ENCODE measurements at regions not wholly inside any gene's neighbourhood (a gene's known extent, or its start where the extent isn't known, plus 50 kb on each side); places are given as distances from the start of the nearest gene placed in this dataset.
A peak's percentile ranks its signal among the peaks of the same experiment; 100 is the strongest.

DNA sequence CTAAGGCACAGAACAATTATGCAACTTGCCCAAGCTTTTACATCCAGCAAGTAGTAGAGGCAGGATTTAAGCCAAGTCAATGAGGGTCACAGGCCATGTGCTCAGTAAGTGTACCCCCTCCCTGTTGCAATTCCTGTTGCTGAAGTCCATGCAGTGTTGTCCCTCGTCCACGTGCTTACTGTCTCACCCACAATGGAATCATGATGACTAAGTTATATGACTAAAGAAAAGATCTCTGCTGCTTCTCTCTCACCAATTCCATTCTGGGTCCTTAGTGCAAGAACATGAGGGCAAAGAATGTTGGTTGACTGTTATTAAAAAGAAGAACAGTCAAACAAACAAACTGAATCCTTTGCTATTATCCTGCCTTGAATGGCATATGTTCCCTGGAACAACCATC is 233.6 kb upstream of the SLC24A2 start:
- no peak for TF ChIP-seq POLR2A (IDR thresholded peaks at IDR 0.05; ENCODE audit: low read depth, low read length)
- TF ChIP-seq, protein P1, sequence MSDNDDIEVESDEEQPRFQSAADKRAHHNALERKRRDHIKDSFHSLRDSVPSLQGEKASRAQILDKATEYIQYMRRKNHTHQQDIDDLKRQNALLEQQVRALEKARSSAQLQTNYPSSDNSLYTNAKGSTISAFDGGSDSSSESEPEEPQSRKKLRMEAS (IDR thresholded peaks at IDR 0.05; ENCODE audit: insufficient read depth, insufficient read length): peak; percentile 67
- no peak overlapping the region for H3K4me3 ChIP-seq (replicated peaks in 1 of 3; ENCODE audit: insufficient read depth in 1 of 3, low read depth in 1 of 3, low read length in 3 of 3)
- no peaks in the 10 kb centered on the region for H3K79me2 ChIP-seq (ENCODE audit: control insufficient read depth, insufficient read depth, low read length)
- ChIA-PET CTCF (no interaction called here), POLR2A (no interaction called here)
- H3K27me3 ChIP-seq (ENCODE audit: control insufficient read depth in 2 of 2, insufficient read depth in 2 of 2, low read length in 2 of 2): peaks cover 0 to 2% of the 10 kb centered on the region in 2 experiments
- H3K36me3 ChIP-seq (ENCODE audit: control insufficient read depth in 2 of 2, extremely low read depth in 1 of 2, insufficient read depth in 2 of 2, low read length in 2 of 2): no peaks in the 10 kb centered on the region
- dilution Hi-C loops (cut with MboI; ENCODE audit: extremely low pct_ligation_motif_present, low sequenced_read_pairs) (no loop called here), intact Hi-C loops (cut with micrococcal nuclease) (loop anchor here (10.0 kb wide), 1 partner anchor 712 kb away; no protein-coding TSS in a partner anchor)
- no peak overlapping the region for H3K4me2 ChIP-seq (ENCODE audit: insufficient read depth, low read length)
- FAIRE-seq: peak; percentile 62
- no peaks in the 10 kb centered on the region for H4K20me1 ChIP-seq (replicated peaks; ENCODE audit: control insufficient read depth, extremely low read depth, insufficient read depth, low read length)
- DNase-seq (ENCODE audit: low read depth, low spot score): peak; percentile 15
- peaks cover 1% of the 10 kb centered on the region for H3K4me1 ChIP-seq (ENCODE audit: control insufficient read depth, extremely low read depth, insufficient read depth, low read length)
- H3K9me3 ChIP-seq (replicated peaks; ENCODE audit: control insufficient read depth, insufficient read depth, low read length): no peaks in the 10 kb centered on the region
- no TSS peak for BruUV-seq (replicated peaks)
- H3K9me1 ChIP-seq (replicated peaks; ENCODE audit: control insufficient read depth, extremely low read depth, insufficient read depth, low read length): no peaks in the 10 kb centered on the region
- no peak overlapping the region for H3K9ac ChIP-seq (replicated peaks; ENCODE audit: extremely low read depth, insufficient read depth, low read length)
- H2AFZ ChIP-seq (ENCODE audit: low read depth, low read length): peak overlapping the region; percentile 74
- H3K27ac ChIP-seq (ENCODE audit: insufficient read depth, low read depth, low read length): no peak overlapping the region

DNA sequence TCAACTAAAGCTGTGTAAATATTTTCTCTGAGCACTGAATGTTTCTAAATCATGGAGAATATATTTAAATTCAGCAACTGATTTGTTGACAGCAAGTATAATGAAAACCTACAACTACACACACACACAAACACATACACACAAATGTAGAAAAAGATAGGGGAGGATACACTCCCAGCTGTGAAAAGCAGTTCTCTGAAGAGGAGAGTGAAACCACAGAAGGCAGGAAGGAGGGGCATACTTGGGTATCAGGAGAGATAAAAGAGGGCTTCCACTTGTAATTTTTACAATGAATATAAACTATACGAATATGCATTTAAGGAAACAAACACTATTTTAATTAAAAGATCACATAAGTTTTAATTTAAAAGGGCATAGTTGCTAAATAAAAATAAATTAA is 227.8 kb upstream of the SLC24A2 start:
- Histone ChIP-seq H3K4me2 (ENCODE audit: insufficient read depth, low read length) (no peak overlapping the region), H4K20me1 (replicated peaks; ENCODE audit: control insufficient read depth, extremely low read depth, insufficient read depth, low read length) (no peaks in the 10 kb centered on the region), H3K79me2 (ENCODE audit: control insufficient read depth, insufficient read depth, low read length) (no peaks in the 10 kb centered on the region), H3K4me1 (ENCODE audit: control insufficient read depth, extremely low read depth, insufficient read depth, low read length) (peaks cover 12% of the 10 kb centered on the region), H3K27me3 (ENCODE audit: control insufficient read depth in 2 of 2, insufficient read depth in 2 of 2, low read length in 2 of 2) (no peaks in the 10 kb centered on the region), H3K9me1 (replicated peaks; ENCODE audit: control insufficient read depth, extremely low read depth, insufficient read depth, low read length) (no peaks in the 10 kb centered on the region), H3K9ac (replicated peaks; ENCODE audit: extremely low read depth, insufficient read depth, low read length) (no peak overlapping the region), H3K4me3 (replicated peaks in 1 of 3; ENCODE audit: insufficient read depth in 1 of 3, low read depth in 1 of 3, low read length in 3 of 3) (no peak overlapping the region), H2AFZ (ENCODE audit: low read depth, low read length) (peak overlapping the region; percentile 23), H3K36me3 (ENCODE audit: control insufficient read depth in 2 of 2, extremely low read depth in 1 of 2, insufficient read depth in 2 of 2, low read length in 2 of 2) (no peaks in the 10 kb centered on the region), H3K9me3 (replicated peaks; ENCODE audit: control insufficient read depth, insufficient read depth, low read length) (no peaks in the 10 kb centered on the region), H3K27ac (ENCODE audit: insufficient read depth, low read depth, low read length) (no peak overlapping the region)
- dilution Hi-C loops (cut with MboI; ENCODE audit: extremely low pct_ligation_motif_present, low sequenced_read_pairs): no loop called here
- DNase-seq (ENCODE audit: low read depth, low spot score): no peak
- no TSS peak for BruUV-seq (replicated peaks)
- intact Hi-C loops (cut with micrococcal nuclease): no loop called here
- CTCF ChIA-PET: interaction anchor here (1.3 kb wide), 1 partner anchor 339 kb away, joined by 3 read pairs; no protein-coding TSS in a partner anchor
- POLR2A ChIA-PET: no interaction called here
- FAIRE-seq: no peak
- no peak for TF ChIP-seq EZH2 (IDR thresholded peaks at IDR 0.05; ENCODE audit: borderline replicate concordance, low read depth, low read length, severe bottlenecking)
- TF ChIP-seq MYC (IDR thresholded peaks at IDR 0.05; ENCODE audit: low read depth, low read length): no peak
- TF ChIP-seq GATA2 (IDR thresholded peaks at IDR 0.05; ENCODE audit: insufficient read depth, insufficient read length, low read depth, low read length): no peak
- TF ChIP-seq, protein P2, sequence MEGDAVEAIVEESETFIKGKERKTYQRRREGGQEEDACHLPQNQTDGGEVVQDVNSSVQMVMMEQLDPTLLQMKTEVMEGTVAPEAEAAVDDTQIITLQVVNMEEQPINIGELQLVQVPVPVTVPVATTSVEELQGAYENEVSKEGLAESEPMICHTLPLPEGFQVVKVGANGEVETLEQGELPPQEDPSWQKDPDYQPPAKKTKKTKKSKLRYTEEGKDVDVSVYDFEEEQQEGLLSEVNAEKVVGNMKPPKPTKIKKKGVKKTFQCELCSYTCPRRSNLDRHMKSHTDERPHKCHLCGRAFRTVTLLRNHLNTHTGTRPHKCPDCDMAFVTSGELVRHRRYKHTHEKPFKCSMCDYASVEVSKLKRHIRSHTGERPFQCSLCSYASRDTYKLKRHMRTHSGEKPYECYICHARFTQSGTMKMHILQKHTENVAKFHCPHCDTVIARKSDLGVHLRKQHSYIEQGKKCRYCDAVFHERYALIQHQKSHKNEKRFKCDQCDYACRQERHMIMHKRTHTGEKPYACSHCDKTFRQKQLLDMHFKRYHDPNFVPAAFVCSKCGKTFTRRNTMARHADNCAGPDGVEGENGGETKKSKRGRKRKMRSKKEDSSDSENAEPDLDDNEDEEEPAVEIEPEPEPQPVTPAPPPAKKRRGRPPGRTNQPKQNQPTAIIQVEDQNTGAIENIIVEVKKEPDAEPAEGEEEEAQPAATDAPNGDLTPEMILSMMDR (IDR thresholded peaks at IDR 0.05; ENCODE audit: extremely low read depth in 1 of 2, insufficient read depth in 1 of 2, low read depth in 1 of 2, low read length in 2 of 2): no peak
- TF ChIP-seq, protein P1 (IDR thresholded peaks at IDR 0.05; ENCODE audit: insufficient read depth, insufficient read length): no peak
- TF ChIP-seq JUN (IDR thresholded peaks at IDR 0.05; ENCODE audit: borderline replicate concordance, insufficient read depth, insufficient read length, low read depth): no peak
- TF ChIP-seq POLR2A (IDR thresholded peaks at IDR 0.05; ENCODE audit: low read depth, low read length): no peak
- TF ChIP-seq POLR2AphosphoS5 (IDR thresholded peaks at IDR 0.05; ENCODE audit: insufficient read depth, low read depth, low read length): no peak
- TF ChIP-seq FOS (IDR thresholded peaks at IDR 0.05; ENCODE audit: borderline replicate concordance, insufficient read depth, low read length): no peak

Data from endothelial cell of umbilical vein (primary cell).